ENCODE measurements at regions not wholly inside any gene's neighbourhood (a gene's known extent, or its start where the extent isn't known, plus 50 kb on each side); places are given as distances from the start of the nearest gene placed in this dataset.
"Not testable (repeated sequence)": the region's sequence is repeated elsewhere in the genome, so short reads cannot be mapped to it uniquely, and the experiment has no call there.

GRCh38 chr13:89406096-89406495 lies 1734.9 kb downstream of the SLITRK5 start:
- H3K9ac ChIP-seq (ENCODE audit: low read depth, low read length); H3K4me1 ChIP-seq (ENCODE audit: control insufficient read depth, insufficient read depth, low read length); H3K27me3 ChIP-seq (ENCODE audit: control insufficient read depth, insufficient read depth, low read length); H3K9me3 ChIP-seq (ENCODE audit: control insufficient read depth, insufficient read depth, low read length); H3K4me3 ChIP-seq (ENCODE audit: low read depth, low read length); H3K36me3 ChIP-seq (ENCODE audit: control insufficient read depth, insufficient read depth, low read length): not testable (repeated sequence)

- no peaks in the 10 kb centered on the region for H3K27me3 ChIP-seq (ENCODE audit: control insufficient read depth, insufficient read depth, low read length)
- no peaks in the 10 kb centered on the region for H3K4me1 ChIP-seq (ENCODE audit: control insufficient read depth, insufficient read depth, low read length)
- no peak overlapping the region for H3K4me3 ChIP-seq (ENCODE audit: low read depth, low read length)
- no peaks in the 10 kb centered on the region for H3K9me3 ChIP-seq (ENCODE audit: control insufficient read depth, insufficient read depth, low read length)
- no peaks in the 10 kb centered on the region for H3K36me3 ChIP-seq (ENCODE audit: control insufficient read depth, insufficient read depth, low read length)
- H3K9ac ChIP-seq (ENCODE audit: low read depth, low read length), result no peak overlapping the region
Observed at GRCh38 chr13:89407357-89407756, 1736.2 kb downstream of the SLITRK5 start.

- H3K4me3 ChIP-seq (ENCODE audit: low read depth, low read length), result no peak overlapping the region
- no peak overlapping the region for H3K9ac ChIP-seq (ENCODE audit: low read depth, low read length)
- H3K27me3 ChIP-seq (ENCODE audit: control insufficient read depth, insufficient read depth, low read length), result no peaks in the 10 kb centered on the region
- no peaks in the 10 kb centered on the region for H3K9me3 ChIP-seq (ENCODE audit: control insufficient read depth, insufficient read depth, low read length)
- no peaks in the 10 kb centered on the region for H3K36me3 ChIP-seq (ENCODE audit: control insufficient read depth, insufficient read depth, low read length)
- no peaks in the 10 kb centered on the region for H3K4me1 ChIP-seq (ENCODE audit: control insufficient read depth, insufficient read depth, low read length)
Observed at GRCh38 chr13:89432997-89433396, 1761.8 kb downstream of the SLITRK5 start.

GRCh38 chr13:89434624-89435023 lies 1763.5 kb downstream of the SLITRK5 start:
- not testable (repeated sequence) for H3K9ac ChIP-seq (ENCODE audit: low read depth, low read length); H3K27me3 ChIP-seq (ENCODE audit: control insufficient read depth, insufficient read depth, low read length); H3K4me1 ChIP-seq (ENCODE audit: control insufficient read depth, insufficient read depth, low read length); H3K36me3 ChIP-seq (ENCODE audit: control insufficient read depth, insufficient read depth, low read length); H3K9me3 ChIP-seq (ENCODE audit: control insufficient read depth, insufficient read depth, low read length); H3K4me3 ChIP-seq (ENCODE audit: low read depth, low read length)

- no peaks in the 10 kb centered on the region for H3K4me1 ChIP-seq (ENCODE audit: control insufficient read depth, insufficient read depth, low read length)
- H3K4me3 ChIP-seq (ENCODE audit: low read depth, low read length), result no peak overlapping the region
- no peak overlapping the region for H3K9ac ChIP-seq (ENCODE audit: low read depth, low read length)
- no peaks in the 10 kb centered on the region for H3K36me3 ChIP-seq (ENCODE audit: control insufficient read depth, insufficient read depth, low read length)
- no peaks in the 10 kb centered on the region for H3K27me3 ChIP-seq (ENCODE audit: control insufficient read depth, insufficient read depth, low read length)
- no peaks in the 10 kb centered on the region for H3K9me3 ChIP-seq (ENCODE audit: control insufficient read depth, insufficient read depth, low read length)
Observed at GRCh38 chr13:89454681-89455080, 1783.5 kb downstream of the SLITRK5 start.

GRCh38 chr13:89455225-89455624 lies 1784.1 kb downstream of the SLITRK5 start:
- Histone ChIP-seq H3K9ac (ENCODE audit: low read depth, low read length) (no peak overlapping the region), H3K9me3 (ENCODE audit: control insufficient read depth, insufficient read depth, low read length) (no peaks in the 10 kb centered on the region), H3K4me3 (ENCODE audit: low read depth, low read length) (no peak overlapping the region), H3K27me3 (ENCODE audit: control insufficient read depth, insufficient read depth, low read length) (no peaks in the 10 kb centered on the region), H3K4me1 (ENCODE audit: control insufficient read depth, insufficient read depth, low read length) (no peaks in the 10 kb centered on the region), H3K36me3 (ENCODE audit: control insufficient read depth, insufficient read depth, low read length) (no peaks in the 10 kb centered on the region)

- Histone ChIP-seq H3K4me1 (ENCODE audit: control insufficient read depth, insufficient read depth, low read length) (no peaks in the 10 kb centered on the region), H3K9ac (ENCODE audit: low read depth, low read length) (no peak overlapping the region), H3K36me3 (ENCODE audit: control insufficient read depth, insufficient read depth, low read length) (no peaks in the 10 kb centered on the region), H3K9me3 (ENCODE audit: control insufficient read depth, insufficient read depth, low read length) (no peaks in the 10 kb centered on the region), H3K27me3 (ENCODE audit: control insufficient read depth, insufficient read depth, low read length) (no peaks in the 10 kb centered on the region), H3K4me3 (ENCODE audit: low read depth, low read length) (no peak overlapping the region)
Observed at GRCh38 chr13:89455741-89456140, 1784.6 kb downstream of the SLITRK5 start.

- no peaks in the 10 kb centered on the region for H3K4me1 ChIP-seq (ENCODE audit: control insufficient read depth, insufficient read depth, low read length)
- H3K9ac ChIP-seq (ENCODE audit: low read depth, low read length), result no peak overlapping the region
- H3K27me3 ChIP-seq (ENCODE audit: control insufficient read depth, insufficient read depth, low read length), result no peaks in the 10 kb centered on the region
- H3K4me3 ChIP-seq (ENCODE audit: low read depth, low read length), result no peak overlapping the region
- no peaks in the 10 kb centered on the region for H3K36me3 ChIP-seq (ENCODE audit: control insufficient read depth, insufficient read depth, low read length)
- H3K9me3 ChIP-seq (ENCODE audit: control insufficient read depth, insufficient read depth, low read length), result no peaks in the 10 kb centered on the region
Observed at GRCh38 chr13:89457977-89458376, 1786.8 kb downstream of the SLITRK5 start.

- Histone ChIP-seq H3K9ac (ENCODE audit: low read depth, low read length) (no peak overlapping the region), H3K4me3 (ENCODE audit: low read depth, low read length) (no peak overlapping the region), H3K27me3 (ENCODE audit: control insufficient read depth, insufficient read depth, low read length) (no peaks in the 10 kb centered on the region), H3K36me3 (ENCODE audit: control insufficient read depth, insufficient read depth, low read length) (no peaks in the 10 kb centered on the region), H3K9me3 (ENCODE audit: control insufficient read depth, insufficient read depth, low read length) (no peaks in the 10 kb centered on the region), H3K4me1 (ENCODE audit: control insufficient read depth, insufficient read depth, low read length) (no peaks in the 10 kb centered on the region)
Observed at GRCh38 chr13:89458456-89458855, 1787.3 kb downstream of the SLITRK5 start.

GRCh38 chr13:89460895-89461294 lies 1789.7 kb downstream of the SLITRK5 start:
- H3K27me3 ChIP-seq (ENCODE audit: control insufficient read depth, insufficient read depth, low read length); H3K4me1 ChIP-seq (ENCODE audit: control insufficient read depth, insufficient read depth, low read length); H3K9ac ChIP-seq (ENCODE audit: low read depth, low read length): not testable (repeated sequence)

GRCh38 chr13:89465366-89465765 lies 1794.2 kb downstream of the SLITRK5 start:
- H3K27me3 ChIP-seq (ENCODE audit: control insufficient read depth, insufficient read depth, low read length), result no peaks in the 10 kb centered on the region
- H3K4me1 ChIP-seq (ENCODE audit: control insufficient read depth, insufficient read depth, low read length), result no peaks in the 10 kb centered on the region
- no peak overlapping the region for H3K9ac ChIP-seq (ENCODE audit: low read depth, low read length)
- no peaks in the 10 kb centered on the region for H3K36me3 ChIP-seq (ENCODE audit: control insufficient read depth, insufficient read depth, low read length)
- H3K4me3 ChIP-seq (ENCODE audit: low read depth, low read length), result no peak overlapping the region
- H3K9me3 ChIP-seq (ENCODE audit: control insufficient read depth, insufficient read depth, low read length), result no peaks in the 10 kb centered on the region

More at GRCh38 chr13:89460895-89461294, 1789.7 kb downstream of the SLITRK5 start:
- not testable (repeated sequence) for H3K9me3 ChIP-seq (ENCODE audit: control insufficient read depth, insufficient read depth, low read length); H3K4me3 ChIP-seq (ENCODE audit: low read depth, low read length); H3K36me3 ChIP-seq (ENCODE audit: control insufficient read depth, insufficient read depth, low read length)

- no peak overlapping the region for H3K9ac ChIP-seq (ENCODE audit: low read depth, low read length)
- no peaks in the 10 kb centered on the region for H3K36me3 ChIP-seq (ENCODE audit: control insufficient read depth, insufficient read depth, low read length)
- H3K4me1 ChIP-seq (ENCODE audit: control insufficient read depth, insufficient read depth, low read length), result no peaks in the 10 kb centered on the region
- no peaks in the 10 kb centered on the region for H3K27me3 ChIP-seq (ENCODE audit: control insufficient read depth, insufficient read depth, low read length)
- H3K9me3 ChIP-seq (ENCODE audit: control insufficient read depth, insufficient read depth, low read length), result no peaks in the 10 kb centered on the region
- no peak overlapping the region for H3K4me3 ChIP-seq (ENCODE audit: low read depth, low read length)
Observed at GRCh38 chr13:89468081-89468480, 1796.9 kb downstream of the SLITRK5 start.

GRCh38 chr13:89470901-89471300 lies 1799.7 kb downstream of the SLITRK5 start:
- H3K9me3 ChIP-seq (ENCODE audit: control insufficient read depth, insufficient read depth, low read length), result no peaks in the 10 kb centered on the region
- H3K4me1 ChIP-seq (ENCODE audit: control insufficient read depth, insufficient read depth, low read length), result no peaks in the 10 kb centered on the region
- H3K9ac ChIP-seq (ENCODE audit: low read depth, low read length), result no peak overlapping the region
- no peak overlapping the region for H3K4me3 ChIP-seq (ENCODE audit: low read depth, low read length)
- no peaks in the 10 kb centered on the region for H3K27me3 ChIP-seq (ENCODE audit: control insufficient read depth, insufficient read depth, low read length)
- H3K36me3 ChIP-seq (ENCODE audit: control insufficient read depth, insufficient read depth, low read length), result no peaks in the 10 kb centered on the region
